Activated CD8-positive, alpha-beta memory T cell treated with anti-CD3 and anti-CD28 coated beads, Interleukin-2, amount 10 ng/mL, durations not matched to agents 7 days and 5 days (primary cell): ENCODE measurements at regions not wholly inside any gene's neighbourhood (a gene's known extent, or its start where the extent isn't known, plus 50 kb on each side); places are given as distances from the start of the nearest gene placed in this dataset.

Experiments used
- ATAC-seq: fragments of 150-1000 bp; cut with Tn5 transposase; one replicate; pipeline ENCODE4 v1.10.0; 2021; ENCODE audit warnings: moderate library complexity
- CTCF ChIA-PET: fragments of 350-600 bp; sonication (Branson Sonifier 250); formaldehyde crosslinking; loops from one replicate; lab custom pipeline; 2021; ENCODE audit warnings: antibody characterized with exemption; lab: Charles Lee
- DNase-seq: peaks from one replicate; pipeline ENCODE4 v3.0.0-alpha.2; 2020
- H3K27ac Mint-ChIP-seq: one replicate; pipeline ENCODE4 v1.8.0; 2021; ENCODE audit warnings: mild to moderate bottlenecking, mixed read lengths
- H3K27me3 Mint-ChIP-seq: one replicate; pipeline ENCODE4 v1.8.0; 2021; ENCODE audit warnings: mixed read lengths
- H3K36me3 Mint-ChIP-seq: one replicate; pipeline ENCODE4 v1.8.0; 2021; ENCODE audit warnings: mild to moderate bottlenecking, mixed read lengths
- H3K4me1 Mint-ChIP-seq: one replicate; pipeline ENCODE4 v1.8.0; 2021; ENCODE audit warnings: mixed read lengths
- H3K4me3 Mint-ChIP-seq: one replicate; pipeline ENCODE4 v1.8.0; 2021; ENCODE audit warnings: mild to moderate bottlenecking, moderate library complexity, mixed read lengths
- H3K9me3 Mint-ChIP-seq: one replicate; pipeline ENCODE4 v1.8.0; 2022; ENCODE audit warnings: low read depth, mixed read lengths

DNA sequence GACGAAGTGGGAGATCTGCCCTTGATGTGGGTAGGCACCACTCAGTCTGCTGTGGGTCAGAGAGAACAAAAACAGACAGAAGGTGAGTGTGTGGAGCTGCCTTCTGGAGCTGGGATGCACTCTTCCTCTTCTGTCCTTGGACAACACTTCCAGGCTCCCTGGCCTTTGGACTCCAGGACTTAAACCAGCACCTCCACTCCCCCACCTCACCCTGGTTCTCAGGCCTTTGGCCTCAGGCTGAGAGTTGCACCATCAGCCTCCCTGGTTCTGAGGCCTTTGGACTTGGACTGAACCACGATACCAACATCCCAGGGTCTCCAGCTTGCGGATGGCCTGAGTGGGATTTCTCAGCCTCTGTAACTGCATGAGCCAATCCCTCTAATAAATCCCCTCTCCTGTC, 68.1 kb upstream of the STUM start:
- ATAC-seq (no peak), DNase-seq (no peak)
- Mint-ChIP-seq H3K4me3 (no peak overlapping the region), H3K9me3 (no peaks in the 10 kb centered on the region), H3K36me3 (no peaks in the 10 kb centered on the region), H3K27me3 (peaks cover 44% of the 10 kb centered on the region), H3K27ac (no peak overlapping the region), H3K4me1 (no peaks in the 10 kb centered on the region)
- CTCF ChIA-PET: interaction anchor here (1.1 kb wide), 1 partner anchor 23 kb away, joined by 3 read pairs; no protein-coding TSS in a partner anchor

DNA sequence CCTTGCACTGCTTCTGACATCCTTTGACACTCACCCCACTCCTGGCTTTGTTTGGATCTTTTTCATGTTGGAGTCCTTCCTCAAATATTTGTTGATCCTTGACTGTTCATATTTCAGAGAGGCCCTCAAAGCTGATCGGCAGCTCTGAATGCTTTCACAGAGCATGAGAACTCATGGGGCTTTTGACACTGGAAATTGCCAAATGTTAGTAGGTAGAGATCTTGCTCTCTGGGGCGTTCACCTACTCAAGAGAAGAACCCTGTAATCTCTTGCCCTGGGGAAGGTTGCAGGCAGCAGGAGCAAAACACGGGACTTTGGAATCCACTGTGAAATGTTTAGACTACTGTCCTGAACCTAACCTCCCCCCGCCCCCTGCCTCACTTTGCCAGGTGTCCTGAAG, 67.4 kb upstream of the STUM start:
- no peaks in the 10 kb centered on the region for H3K4me1 Mint-ChIP-seq
- H3K36me3 Mint-ChIP-seq: no peaks in the 10 kb centered on the region
- DNase-seq: no peak
- H3K4me3 Mint-ChIP-seq: no peak overlapping the region
- H3K27me3 Mint-ChIP-seq: peaks cover 49% of the 10 kb centered on the region
- no peaks in the 10 kb centered on the region for H3K9me3 Mint-ChIP-seq
- CTCF ChIA-PET: interaction anchor here (1.1 kb wide), 1 partner anchor 24 kb away, joined by 3 read pairs; no protein-coding TSS in a partner anchor
- no peak overlapping the region for H3K27ac Mint-ChIP-seq
- ATAC-seq: no peak

DNA sequence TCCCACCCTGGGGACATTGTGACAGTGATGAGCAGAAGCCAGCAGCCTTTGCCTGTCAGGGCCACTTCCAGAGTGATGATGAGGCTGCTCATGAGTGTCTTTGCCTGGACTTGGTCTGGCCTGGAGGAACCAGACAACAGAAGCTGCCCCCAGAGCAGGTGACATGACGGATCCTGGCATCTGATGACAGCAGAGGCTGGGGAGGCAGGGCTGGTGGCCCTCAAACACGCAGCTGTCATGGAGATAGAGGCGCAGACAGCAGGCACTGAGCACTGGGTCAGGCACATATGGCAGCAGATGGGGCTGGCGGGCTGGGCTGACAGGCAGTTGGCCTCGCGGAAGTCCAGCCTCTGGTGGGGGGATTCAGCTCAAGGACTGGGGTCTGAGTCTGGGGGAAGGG, 66.4 kb upstream of the STUM start:
- H3K36me3 Mint-ChIP-seq: no peaks in the 10 kb centered on the region
- H3K27me3 Mint-ChIP-seq: peaks cover 53% of the 10 kb centered on the region
- ATAC-seq (no peak), DNase-seq (no peak)
- H3K4me1 Mint-ChIP-seq: no peaks in the 10 kb centered on the region
- H3K9me3 Mint-ChIP-seq: no peaks in the 10 kb centered on the region
- CTCF ChIA-PET: no interaction called here
- no peak overlapping the region for H3K4me3 Mint-ChIP-seq
- H3K27ac Mint-ChIP-seq: no peak overlapping the region

DNA sequence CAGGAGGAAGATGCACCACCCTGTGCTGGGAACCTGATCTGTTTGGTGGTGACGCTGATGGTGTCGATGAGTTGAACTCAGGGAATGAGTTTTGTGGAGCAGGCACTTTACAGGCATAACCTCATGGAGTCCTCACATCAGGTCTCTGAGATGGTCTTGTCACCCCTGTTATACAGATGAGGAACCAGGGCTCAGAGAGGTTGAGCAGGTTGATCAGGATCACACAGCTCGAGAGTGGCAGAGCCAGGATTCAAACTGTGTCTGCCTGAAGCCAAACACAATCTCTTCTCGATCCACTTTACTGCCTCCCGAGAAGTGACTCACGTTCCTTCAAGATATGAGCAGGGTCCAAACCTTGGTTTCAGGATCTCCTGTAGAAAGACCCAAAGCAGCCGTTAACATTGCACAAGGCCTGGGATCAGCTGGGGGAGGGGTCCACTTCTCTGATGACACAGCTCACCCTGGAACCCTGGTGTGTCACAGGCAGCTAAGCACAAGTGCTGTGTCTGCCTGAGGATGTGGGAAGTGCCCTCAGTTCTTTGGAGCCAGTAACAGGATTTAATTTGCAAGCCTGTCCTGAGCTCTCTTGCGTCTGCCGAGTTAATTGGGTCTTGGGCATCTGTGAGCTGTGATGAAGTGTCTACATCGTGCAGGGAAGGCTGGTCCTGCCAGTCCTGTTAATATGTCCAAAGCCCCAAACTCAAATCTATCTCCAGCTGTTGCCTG, 65.4 kb upstream of the STUM start:
- no peak overlapping the region for H3K27ac Mint-ChIP-seq
- ATAC-seq (no peak), DNase-seq (no peak)
- H3K9me3 Mint-ChIP-seq: no peaks in the 10 kb centered on the region
- CTCF ChIA-PET: no interaction called here
- H3K4me1 Mint-ChIP-seq: no peaks in the 10 kb centered on the region
- peaks cover 59% of the 10 kb centered on the region for H3K27me3 Mint-ChIP-seq
- H3K36me3 Mint-ChIP-seq: no peaks in the 10 kb centered on the region
- no peak overlapping the region for H3K4me3 Mint-ChIP-seq

DNA sequence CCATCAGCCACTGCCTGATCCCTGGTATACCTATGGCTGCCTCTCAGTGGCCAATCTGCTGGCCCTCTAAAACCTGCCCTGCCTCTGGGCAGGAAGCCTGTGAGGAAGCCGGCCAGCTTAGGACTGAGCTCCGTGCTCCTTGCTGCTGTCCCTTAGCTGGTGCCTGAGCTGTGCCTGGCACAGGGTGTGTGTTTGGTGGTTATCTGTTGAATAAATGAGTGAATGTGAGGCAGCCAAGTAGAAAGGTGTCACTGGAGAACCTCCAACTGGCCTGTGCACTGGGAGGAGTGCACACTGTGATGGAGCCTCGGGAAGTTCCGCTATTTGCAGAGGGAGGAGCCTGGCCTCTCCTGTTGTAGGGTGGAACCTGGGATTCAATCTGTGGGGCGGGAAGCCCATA, 63.4 kb upstream of the STUM start:
- CTCF ChIA-PET: no interaction called here

DNA sequence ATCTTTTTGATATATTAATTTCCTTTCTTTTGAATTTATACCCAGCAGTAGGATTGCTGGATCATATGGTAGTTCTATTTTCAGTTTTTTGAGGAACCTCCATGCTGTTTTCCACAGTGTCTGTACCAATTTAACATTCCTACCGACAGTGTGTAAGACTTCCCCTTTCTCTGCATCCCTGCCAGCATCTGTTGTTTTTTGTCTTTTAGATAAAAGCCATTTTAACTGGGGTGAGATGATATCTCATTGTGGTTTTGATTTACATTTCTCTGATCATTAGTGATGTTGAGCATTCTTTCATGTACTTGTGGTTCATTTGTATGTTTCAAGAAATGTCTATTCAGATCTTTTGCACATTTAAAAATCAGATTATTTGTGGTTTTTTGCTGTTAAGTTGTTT, 62.4 kb upstream of the STUM start:
- no peak for ATAC-seq
- Mint-ChIP-seq H3K4me1 (peaks cover 10% of the 10 kb centered on the region), H3K4me3 (no peak overlapping the region), H3K27me3 (peaks cover 61% of the 10 kb centered on the region), H3K36me3 (no peaks in the 10 kb centered on the region), H3K9me3 (no peaks in the 10 kb centered on the region), H3K27ac (no peak overlapping the region)
- CTCF ChIA-PET: no interaction called here
- DNase-seq: no peak

More for the DNA sequence above, 63.4 kb upstream of the STUM start:
- Mint-ChIP-seq H3K36me3 (no peaks in the 10 kb centered on the region), H3K9me3 (no peaks in the 10 kb centered on the region), H3K4me3 (no peak overlapping the region), H3K4me1 (peaks cover 6% of the 10 kb centered on the region), H3K27me3 (peaks cover 59% of the 10 kb centered on the region), H3K27ac (no peak overlapping the region)
- no peak for DNase-seq
- ATAC-seq: no peak

DNA sequence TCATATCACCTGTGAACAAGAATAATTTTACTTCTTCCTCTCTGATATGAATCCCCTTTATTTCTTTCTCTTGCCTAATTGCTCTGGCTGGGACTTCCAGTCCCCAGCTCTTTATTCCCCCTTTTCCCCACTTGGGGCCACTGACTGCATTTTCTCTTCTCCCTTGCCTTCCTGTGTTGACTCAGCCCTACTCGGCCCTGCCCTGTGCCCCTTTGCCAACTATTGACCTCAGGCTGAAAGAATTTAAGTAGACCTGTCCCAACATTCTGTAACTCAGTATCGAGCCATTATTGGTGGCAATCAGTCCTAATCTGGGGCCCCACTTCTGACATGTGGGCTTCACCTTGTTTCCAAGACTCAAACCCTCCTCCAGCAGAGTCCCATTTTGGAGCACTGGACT, 60.6 kb upstream of the STUM start:
- no peak overlapping the region for H3K27ac Mint-ChIP-seq
- no peaks in the 10 kb centered on the region for H3K36me3 Mint-ChIP-seq
- no peak for ATAC-seq
- H3K27me3 Mint-ChIP-seq: peaks cover 46% of the 10 kb centered on the region
- H3K9me3 Mint-ChIP-seq: no peaks in the 10 kb centered on the region
- CTCF ChIA-PET: no interaction called here
- H3K4me1 Mint-ChIP-seq: peaks cover 10% of the 10 kb centered on the region
- DNase-seq: no peak
- H3K4me3 Mint-ChIP-seq: no peak overlapping the region

DNA sequence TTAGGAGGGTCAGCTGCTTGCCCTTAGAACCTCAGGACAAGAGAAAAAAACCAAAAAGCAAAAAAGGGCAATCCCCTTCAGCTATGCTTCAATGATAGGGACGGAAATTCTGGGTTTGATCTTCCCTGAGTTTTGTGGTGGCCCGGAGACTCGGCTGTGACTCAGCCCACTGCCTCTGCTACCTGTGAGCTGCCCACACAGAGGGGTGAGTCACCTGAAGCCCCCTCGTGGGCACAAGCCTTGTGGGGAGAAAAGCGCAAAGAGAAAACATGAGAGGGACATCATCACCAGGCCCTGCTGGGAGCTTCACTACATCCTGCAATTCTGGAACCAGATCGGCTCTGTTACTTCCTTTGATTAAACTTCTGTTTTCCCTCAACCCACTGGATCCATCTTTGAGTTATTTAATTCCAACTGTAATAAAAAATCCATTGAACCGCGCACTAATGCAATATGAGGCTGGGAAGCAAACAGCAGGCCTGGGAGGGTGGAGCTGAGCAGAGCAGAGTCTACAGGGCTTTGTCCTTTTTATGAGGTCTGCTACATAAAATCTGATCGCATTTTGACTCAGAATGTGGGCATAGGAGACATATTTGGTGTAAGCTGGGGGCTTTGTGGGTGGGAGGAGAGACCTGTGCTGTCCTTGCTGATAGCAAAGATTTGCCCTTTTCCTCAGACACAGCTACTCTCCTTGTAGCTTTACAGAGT, 58.7 kb upstream of the STUM start:
- Mint-ChIP-seq H3K9me3 (no peaks in the 10 kb centered on the region), H3K4me1 (peaks cover 10% of the 10 kb centered on the region), H3K4me3 (no peak overlapping the region), H3K36me3 (no peaks in the 10 kb centered on the region), H3K27me3 (peaks cover 36% of the 10 kb centered on the region), H3K27ac (no peak overlapping the region)
- CTCF ChIA-PET: interaction anchor here (1.0 kb wide), 1 partner anchor 74 kb away, joined by 4 read pairs; no protein-coding TSS in a partner anchor
- no peak for DNase-seq
- ATAC-seq: no peak

DNA sequence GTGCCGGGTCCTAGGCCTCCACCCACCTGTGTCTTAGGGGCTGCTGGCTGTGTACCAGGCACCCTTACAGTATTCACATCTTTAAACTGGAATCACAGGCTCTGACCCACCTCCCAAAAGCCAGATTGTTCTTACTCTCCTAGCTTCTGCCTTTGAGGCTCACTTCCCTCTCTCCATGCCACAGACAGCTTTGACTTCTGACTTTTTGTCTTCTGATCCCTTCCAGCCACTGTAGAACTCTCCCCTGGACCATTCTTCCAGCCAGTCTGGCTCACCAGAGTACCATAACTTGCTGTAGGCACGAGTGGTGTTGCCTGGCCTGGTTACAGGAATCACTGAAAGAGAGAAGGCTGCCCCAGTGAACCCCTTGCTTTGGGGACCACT, 58.1 kb upstream of the STUM start:
- H3K9me3 Mint-ChIP-seq: no peaks in the 10 kb centered on the region
- no peak overlapping the region for H3K27ac Mint-ChIP-seq
- no peaks in the 10 kb centered on the region for H3K36me3 Mint-ChIP-seq
- no peak for ATAC-seq
- CTCF ChIA-PET: interaction anchor here (1.0 kb wide), 1 partner anchor 74 kb away, joined by 4 read pairs; no protein-coding TSS in a partner anchor
- peaks cover 30% of the 10 kb centered on the region for H3K27me3 Mint-ChIP-seq
- H3K4me3 Mint-ChIP-seq: no peak overlapping the region
- DNase-seq: no peak
- H3K4me1 Mint-ChIP-seq: peaks cover 10% of the 10 kb centered on the region

DNA sequence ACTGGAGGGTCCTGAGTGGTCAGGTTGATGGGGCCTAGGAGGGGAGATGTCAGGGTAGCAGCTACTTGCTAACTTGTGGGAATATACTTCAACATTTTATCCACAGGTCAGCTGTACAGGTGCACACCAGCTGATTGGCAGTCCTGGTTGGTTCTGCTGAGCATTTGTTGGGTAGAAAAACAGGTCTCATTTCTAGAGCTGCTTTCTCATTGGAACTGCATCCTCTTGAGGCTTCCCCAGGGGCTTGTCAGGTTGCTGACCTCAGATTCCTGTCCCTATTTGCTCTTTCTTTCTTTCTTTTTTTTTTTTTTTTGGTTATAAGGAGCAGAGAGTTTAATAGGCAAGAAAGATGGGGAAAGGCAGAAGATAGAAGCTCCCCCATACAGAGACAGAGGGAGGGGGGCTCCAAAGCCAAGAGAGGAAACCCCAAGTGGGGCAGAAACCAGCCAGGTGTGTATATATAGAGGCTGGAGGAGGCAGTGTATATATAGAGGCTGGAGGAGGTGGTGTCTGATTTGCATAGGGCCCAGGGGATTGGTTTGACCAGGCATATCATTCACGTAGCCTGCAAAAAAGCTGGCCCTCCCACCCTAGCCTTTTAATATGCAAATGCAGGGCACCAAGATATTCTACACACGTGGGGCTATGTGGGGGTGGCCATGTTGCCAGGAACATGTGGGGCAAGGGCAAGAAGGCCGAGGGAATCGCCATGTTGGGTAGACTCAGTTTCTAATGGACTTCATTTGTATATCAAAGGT, 57.3 kb upstream of the STUM start:
- Mint-ChIP-seq H3K27ac (no peak overlapping the region), H3K4me3 (no peak overlapping the region), H3K36me3 (no peaks in the 10 kb centered on the region), H3K27me3 (peaks cover 23% of the 10 kb centered on the region), H3K9me3 (no peaks in the 10 kb centered on the region), H3K4me1 (peaks cover 10% of the 10 kb centered on the region)
- DNase-seq: no peak
- ATAC-seq: no peak
- CTCF ChIA-PET: no interaction called here

DNA sequence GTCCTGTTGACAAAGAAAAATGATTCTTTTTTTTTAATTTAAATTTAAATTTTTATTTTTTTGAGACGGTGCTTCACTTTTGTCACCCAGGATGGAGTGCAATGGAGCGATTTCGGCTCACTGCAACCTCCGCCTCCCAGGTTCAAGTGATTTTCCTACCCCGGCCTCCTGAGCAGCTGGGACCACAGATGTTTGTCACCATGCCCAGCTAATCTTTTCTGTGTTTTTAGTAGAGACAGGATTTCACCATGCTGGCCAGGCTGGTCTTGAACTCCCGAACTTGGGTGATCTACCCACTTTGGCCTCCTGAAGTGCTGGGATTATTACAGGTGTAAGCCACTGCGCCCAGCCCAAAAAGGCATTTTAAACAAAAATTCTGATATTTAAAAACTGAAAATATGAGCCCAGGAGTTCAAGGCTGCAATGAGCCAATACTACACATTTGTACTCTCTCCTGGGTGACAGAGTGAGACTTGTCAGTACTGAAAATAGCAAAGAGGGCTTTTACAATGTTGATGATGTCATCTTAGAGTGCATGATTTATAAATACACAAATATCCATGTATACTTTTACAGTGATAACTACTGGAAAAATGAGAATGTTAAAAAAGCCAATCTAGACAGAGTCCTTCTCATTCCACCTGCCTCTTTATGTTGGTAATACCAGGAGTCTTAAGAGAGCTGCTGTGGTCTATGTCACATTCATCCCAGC, 56.0 kb upstream of the STUM start:
- CTCF ChIA-PET: no interaction called here
- Mint-ChIP-seq H3K27ac (no peak overlapping the region), H3K4me1 (peaks cover 10% of the 10 kb centered on the region), H3K36me3 (no peaks in the 10 kb centered on the region), H3K9me3 (no peaks in the 10 kb centered on the region), H3K4me3 (no peak overlapping the region), H3K27me3 (peaks cover 12% of the 10 kb centered on the region)
- DNase-seq (no peak), ATAC-seq (no peak)

DNA sequence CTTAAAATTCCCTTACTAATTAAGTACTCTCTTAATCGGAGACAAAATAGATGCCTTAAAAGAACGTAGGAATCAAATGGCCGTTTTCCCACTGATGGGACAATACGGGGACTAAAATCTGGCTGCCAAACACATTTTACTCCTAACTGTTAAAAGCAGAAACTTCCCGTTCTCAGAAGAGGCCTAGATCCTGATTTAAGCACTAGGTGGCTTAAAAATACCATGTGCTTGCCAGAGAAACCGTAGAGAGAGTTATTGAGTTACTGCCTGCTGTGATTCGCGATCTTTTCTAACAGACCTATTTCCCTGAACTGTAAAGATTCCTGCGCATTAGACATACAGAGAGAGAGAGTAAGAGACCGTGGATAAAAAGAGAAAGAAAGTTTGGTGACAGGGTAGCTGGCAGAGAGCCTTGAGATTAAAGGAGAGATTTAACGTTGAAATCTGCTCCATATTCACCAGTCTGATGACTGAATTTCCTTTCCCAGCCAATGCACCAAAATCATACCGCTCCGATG, 54.4 kb upstream of the STUM start:
- Mint-ChIP-seq H3K36me3 (no peaks in the 10 kb centered on the region), H3K27ac (no peak overlapping the region), H3K9me3 (no peaks in the 10 kb centered on the region), H3K4me3 (no peak overlapping the region), H3K27me3 (peaks cover 7% of the 10 kb centered on the region), H3K4me1 (peaks cover 10% of the 10 kb centered on the region)
- ATAC-seq: no peak
- DNase-seq: no peak
- CTCF ChIA-PET: no interaction called here

DNA sequence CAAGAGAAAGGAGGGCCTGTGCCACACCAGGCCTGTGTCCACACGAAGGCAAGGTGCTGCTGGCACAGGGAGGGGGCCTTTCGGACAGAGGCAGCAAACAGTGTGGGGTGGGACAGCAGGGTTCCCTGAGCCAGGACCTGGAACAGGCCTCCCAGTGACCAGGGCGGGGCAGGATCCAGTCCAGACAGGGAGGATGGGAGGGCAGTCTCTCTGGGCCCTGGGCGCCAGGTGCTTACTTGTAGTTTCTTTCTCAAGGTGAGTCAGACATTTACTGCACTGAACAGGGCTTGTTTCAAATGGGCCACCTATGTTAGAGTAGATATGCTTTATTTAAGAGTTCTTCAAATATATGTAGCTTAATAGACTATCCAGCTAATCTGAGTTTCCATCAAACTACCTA, 52.8 kb upstream of the STUM start:
- peaks cover 17% of the 10 kb centered on the region for H3K27me3 Mint-ChIP-seq
- no peak overlapping the region for H3K27ac Mint-ChIP-seq
- CTCF ChIA-PET: no interaction called here
- H3K36me3 Mint-ChIP-seq: no peaks in the 10 kb centered on the region
- DNase-seq (no peak), ATAC-seq (no peak)
- H3K4me3 Mint-ChIP-seq: no peak overlapping the region
- H3K4me1 Mint-ChIP-seq: no peaks in the 10 kb centered on the region
- no peaks in the 10 kb centered on the region for H3K9me3 Mint-ChIP-seq
